Fibroblast of villous mesenchyme (primary cell): ENCODE measurements at regions not wholly inside any gene's neighbourhood (a gene's known extent, or its start where the extent isn't known, plus 50 kb on each side); places are given as distances from the start of the nearest gene placed in this dataset.
"Not testable (repeated sequence)": the region's sequence is repeated elsewhere in the genome, so short reads cannot be mapped to it uniquely, and the experiment has no call there.

Source experiments
- DNase-seq: peaks from one replicate; pipeline ENCODE4 v3.0.0-alpha.2; 2010; ENCODE audit warnings: low read depth
- H3K4me3 ChIP-seq: 2 replicates; pipeline ENCODE4 v1.5.1; 2011; ENCODE audit warnings: low read depth, mild to moderate bottlenecking, low read length
- CTCF ChIP-seq: IDR thresholded peaks from 2 replicates; pipeline ENCODE4 v1.5.1; 2012; ENCODE audit warnings: low read depth, mild to moderate bottlenecking, low read length; ENCODE audit not compliant: insufficient read depth

DNA sequence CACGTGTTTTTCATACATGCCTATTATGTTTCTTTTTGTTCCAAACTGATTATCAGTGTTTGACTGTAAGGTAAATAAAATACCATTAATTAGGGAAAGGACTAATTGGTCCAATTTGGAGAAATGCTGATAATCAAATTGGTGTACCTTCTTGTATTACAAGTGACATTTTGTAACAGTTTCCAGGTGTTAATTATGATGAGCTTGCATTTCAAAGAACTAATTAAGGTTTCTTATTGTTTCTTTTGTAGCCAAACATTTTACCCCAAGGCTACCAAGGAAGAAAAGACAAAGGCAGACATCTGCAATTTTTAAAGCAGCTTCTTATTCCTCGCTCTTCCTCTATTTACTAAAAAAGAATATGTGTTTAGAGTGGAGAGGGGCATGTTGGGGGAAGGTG lies 88.7 kb upstream of the GRIK1 start:
- no peak for TF ChIP-seq CTCF
- H3K4me3 ChIP-seq = no peak overlapping the region
- DNase-seq = no peak

- H3K4me3 ChIP-seq = no peak overlapping the region
- DNase-seq = no peak
- TF ChIP-seq CTCF = no peak
Observed at GRCh38 chr21:30027986-30028385, 88.2 kb upstream of the GRIK1 start.

- not testable (repeated sequence) for DNase-seq, H3K4me3 ChIP-seq
Observed at GRCh38 chr21:30023056-30023455, 83.3 kb upstream of the GRIK1 start.

DNA sequence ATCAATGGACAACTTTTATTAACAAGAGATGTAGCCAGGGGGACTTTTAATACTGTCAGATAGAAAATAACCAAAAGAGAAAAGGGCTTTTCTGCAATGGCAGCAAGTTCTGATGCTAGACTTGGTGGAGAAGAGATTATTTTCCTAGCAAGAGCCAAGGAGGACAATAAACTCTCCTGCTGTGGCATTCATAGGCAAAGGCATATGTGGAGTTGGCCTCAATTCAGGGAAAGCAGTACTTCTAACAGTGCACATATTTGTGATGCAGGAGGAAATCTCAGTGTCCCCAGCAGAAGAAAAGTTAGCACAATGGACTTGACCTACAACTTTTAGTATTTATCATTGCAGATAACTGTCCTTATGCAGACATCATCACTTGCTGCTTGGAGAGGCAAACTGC lies 75.1 kb upstream of the GRIK1 start:
- TF ChIP-seq CTCF = no peak
- H3K4me3 ChIP-seq = no peak overlapping the region
- DNase-seq = no peak

GRCh38 chr21:29991624-29992023 lies 51.8 kb upstream of the GRIK1 start:
- H3K4me3 ChIP-seq = no peak overlapping the region
- DNase-seq = no peak
- TF ChIP-seq CTCF = no peak

- H3K4me3 ChIP-seq = no peak overlapping the region
- no peak for DNase-seq
- TF ChIP-seq CTCF = no peak
Observed at GRCh38 chr21:29989634-29990234, 49.9 kb upstream of the GRIK1 start.
